ENCODE measurements at regions not wholly inside any gene's neighbourhood (a gene's known extent, or its start where the extent isn't known, plus 50 kb on each side); places are given as distances from the start of the nearest gene placed in this dataset.

DNA sequence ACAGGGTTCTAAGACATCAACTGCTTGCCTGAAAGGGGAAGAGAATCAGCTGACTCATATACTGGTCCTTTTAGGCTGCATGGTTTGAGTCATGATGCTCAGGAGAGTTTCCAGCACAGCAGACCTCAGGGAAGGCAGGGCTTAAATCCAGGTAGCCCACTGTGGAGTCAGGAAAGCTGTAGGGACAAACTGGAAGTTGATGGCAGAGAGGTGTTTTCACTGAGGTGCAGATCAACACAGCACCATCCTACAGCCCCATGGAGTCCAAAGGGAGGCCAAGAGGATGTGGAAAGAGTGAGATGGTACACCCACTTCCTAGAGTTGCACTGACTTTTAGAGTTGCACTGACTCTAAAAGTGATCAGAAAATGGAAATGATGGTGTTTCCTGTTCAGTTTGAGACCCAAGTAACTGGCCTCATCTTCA lies 252.4 kb upstream of the DUSP10 start:
- Mint-ChIP-seq H3K27ac (no peak overlapping the region), H3K4me1 (ENCODE audit: low read depth) (no peaks in the 10 kb centered on the region), H3K9me3 (ENCODE audit: low read depth) (no peaks in the 10 kb centered on the region), H3K4me3 (ENCODE audit: low read depth) (no peak overlapping the region), H3K36me3 (ENCODE audit: insufficient read depth) (no peaks in the 10 kb centered on the region), H3K27me3 (no peaks in the 10 kb centered on the region)
- DNase-seq (ENCODE audit: low spot score, unreplicated experiment), result no peak
- TF ChIP-seq CTCF (IDR thresholded peaks at IDR 0.05; ENCODE audit: unreplicated experiment), result no peak

GRCh38 chr1:221993444-221993948 lies 251.6 kb upstream of the DUSP10 start:
- no peaks in the 10 kb centered on the region for H3K4me1 Mint-ChIP-seq (ENCODE audit: low read depth)
- H3K27ac Mint-ChIP-seq, result no peak overlapping the region
- no peak for TF ChIP-seq CTCF (IDR thresholded peaks at IDR 0.05; ENCODE audit: unreplicated experiment)
- H3K9me3 Mint-ChIP-seq (ENCODE audit: low read depth), result no peaks in the 10 kb centered on the region
- no peaks in the 10 kb centered on the region for H3K27me3 Mint-ChIP-seq
- no peak for DNase-seq (ENCODE audit: low spot score, unreplicated experiment)
- H3K4me3 Mint-ChIP-seq (ENCODE audit: low read depth), result no peak overlapping the region
- no peaks in the 10 kb centered on the region for H3K36me3 Mint-ChIP-seq (ENCODE audit: insufficient read depth)

- H3K27ac Mint-ChIP-seq, result no peak overlapping the region
- H3K4me1 Mint-ChIP-seq (ENCODE audit: low read depth), result no peaks in the 10 kb centered on the region
- H3K36me3 Mint-ChIP-seq (ENCODE audit: insufficient read depth), result no peaks in the 10 kb centered on the region
- TF ChIP-seq CTCF (IDR thresholded peaks at IDR 0.05; ENCODE audit: unreplicated experiment), result no peak
- H3K27me3 Mint-ChIP-seq, result no peaks in the 10 kb centered on the region
- H3K4me3 Mint-ChIP-seq (ENCODE audit: low read depth), result no peak overlapping the region
- DNase-seq (ENCODE audit: low spot score, unreplicated experiment), result no peak
- H3K9me3 Mint-ChIP-seq (ENCODE audit: low read depth), result no peaks in the 10 kb centered on the region
Measured at GRCh38 chr1:221992427-221992826, 250.5 kb upstream of the DUSP10 start.

GRCh38 chr1:221991221-221991620 lies 249.3 kb upstream of the DUSP10 start:
- Mint-ChIP-seq H3K27ac (no peak overlapping the region), H3K4me1 (ENCODE audit: low read depth) (no peaks in the 10 kb centered on the region), H3K27me3 (no peaks in the 10 kb centered on the region), H3K36me3 (ENCODE audit: insufficient read depth) (no peaks in the 10 kb centered on the region), H3K9me3 (ENCODE audit: low read depth) (no peaks in the 10 kb centered on the region), H3K4me3 (ENCODE audit: low read depth) (no peak overlapping the region)
- TF ChIP-seq CTCF (IDR thresholded peaks at IDR 0.05; ENCODE audit: unreplicated experiment), result no peak
- no peak for DNase-seq (ENCODE audit: low spot score, unreplicated experiment)

GRCh38 chr1:221989741-221990140 lies 247.9 kb upstream of the DUSP10 start:
- Mint-ChIP-seq H3K9me3 (ENCODE audit: low read depth) (no peaks in the 10 kb centered on the region), H3K4me1 (ENCODE audit: low read depth) (no peaks in the 10 kb centered on the region), H3K4me3 (ENCODE audit: low read depth) (no peak overlapping the region), H3K27ac (no peak overlapping the region), H3K27me3 (no peaks in the 10 kb centered on the region), H3K36me3 (ENCODE audit: insufficient read depth) (no peaks in the 10 kb centered on the region)
- no peak for DNase-seq (ENCODE audit: low spot score, unreplicated experiment)
- TF ChIP-seq CTCF (IDR thresholded peaks at IDR 0.05; ENCODE audit: unreplicated experiment), result no peak
